Neural cell (in vitro differentiated cells): ENCODE measurements at regions not wholly inside any gene's neighbourhood (a gene's known extent, or its start where the extent isn't known, plus 50 kb on each side); places are given as distances from the start of the nearest gene placed in this dataset.

ENCODE experiments used
- H2AFZ ChIP-seq: fragments of 200-600, 300-800 bp; sonication (generic), shearing (Covaris generic); 2 replicates; pipeline ENCODE4 v1.6.0; 2014; ENCODE audit warnings: low read depth, mild to moderate bottlenecking, antibody characterized with exemption, low read length, moderate library complexity
- H3F3A ChIP-seq: fragments of 200-600 bp; shearing (Covaris generic); 2 replicates; pipeline ENCODE4 v1.6.1; 2016; ENCODE audit warnings: mild to moderate bottlenecking, moderate library complexity, mixed read lengths, antibody characterized with exemption, low read length; ENCODE audit not compliant: insufficient read depth, poor library complexity, severe bottlenecking
- H3K27ac ChIP-seq: fragments of 200-600, 300-800 bp; sonication (generic), shearing (Covaris generic); 2 replicates; pipeline ENCODE4 v1.5.1; 2014; ENCODE audit warnings: mild to moderate bottlenecking, low read length, moderate library complexity
- H3K27me3 ChIP-seq: fragments of 300-800, 200-600 bp; sonication (generic), shearing (Covaris generic); 2 replicates; pipeline ENCODE4 v1.6.0; 2014; ENCODE audit warnings: mild to moderate bottlenecking, low read depth, low read length, moderate library complexity; ENCODE audit not compliant: insufficient read depth
- H3K36me3 ChIP-seq: fragments of 300-800, 200-600 bp; sonication (generic), shearing (Covaris generic); 2 replicates; pipeline ENCODE4 v1.5.1; 2014; ENCODE audit warnings: mild to moderate bottlenecking, antibody characterized with exemption, low read length, moderate library complexity; ENCODE audit not compliant: insufficient read depth
- H3K4me2 ChIP-seq: fragments of 300-800, 200-600 bp; sonication (generic), shearing (Covaris generic); 2 replicates; pipeline ENCODE4 v1.6.0; 2014; ENCODE audit warnings: mild to moderate bottlenecking, low read length
- H3K4me3 ChIP-seq: fragments of 300-800, 200-600 bp; sonication (generic), shearing (Covaris generic); 2 replicates; pipeline ENCODE4 v1.5.1; 2014; ENCODE audit warnings: mild to moderate bottlenecking, low read length, moderate library complexity
- H3K79me2 ChIP-seq: fragments of 200-600 bp; shearing (Covaris generic); replicated peaks from 2 replicates; pipeline ENCODE4 v1.6.0; 2014; ENCODE audit warnings: mild to moderate bottlenecking, low read length, moderate library complexity; ENCODE audit not compliant: insufficient read depth
- H3K9ac ChIP-seq: fragments of 300-800, 200-600 bp; sonication (generic), shearing (Covaris generic); 2 replicates; pipeline ENCODE4 v1.6.1; 2016; ENCODE audit warnings: mild to moderate bottlenecking, low read length, mixed read lengths
- H3K9me2 ChIP-seq: fragments of 200-600 bp; shearing (Covaris generic); 2 replicates; pipeline ENCODE4 v1.6.1; 2016; ENCODE audit warnings: mild to moderate bottlenecking, low read length, mixed read lengths; ENCODE audit not compliant: insufficient read depth
- H3K9me3 ChIP-seq: fragments of 200-600, 300-800 bp; sonication (generic), shearing (Covaris generic); 2 replicates; pipeline ENCODE4 v1.6.1; 2016; ENCODE audit warnings: mild to moderate bottlenecking, mixed run types, low read length, moderate library complexity, mixed read lengths
- H4K20me1 ChIP-seq: fragments of 200-600 bp; shearing (Covaris generic); 2 replicates; pipeline ENCODE4 v1.6.1; 2016; ENCODE audit warnings: mild to moderate bottlenecking, mixed run types; ENCODE audit not compliant: insufficient read depth
- CTCF ChIP-seq: fragments of 450-650 bp; IDR thresholded peaks from 2 replicates; pipeline ENCODE4 v1.5.1; 2014; ENCODE audit warnings: antibody characterized with exemption, mild to moderate bottlenecking, moderate library complexity; ENCODE audit not compliant: poor library complexity, severe bottlenecking
- EP300 ChIP-seq: fragments of 450-650 bp; conservative IDR thresholded peaks from 2 replicates; pipeline ENCODE4 v1.6.1; 2014; ENCODE audit warnings: antibody characterized with exemption, mild to moderate bottlenecking, moderate library complexity; ENCODE audit not compliant: poor library complexity, severe bottlenecking
- EZH2 ChIP-seq: fragments of 200-600, 300-800 bp; shearing (Covaris generic), sonication (generic); IDR thresholded peaks from 2 replicates; pipeline ENCODE4 v1.6.1; 2014; ENCODE audit warnings: antibody characterized with exemption, low read length, borderline replicate concordance, mild to moderate bottlenecking; ENCODE audit not compliant: insufficient read depth, poor library complexity, severe bottlenecking
- MXI1 ChIP-seq: fragments of 450-650 bp; conservative IDR thresholded peaks from 2 replicates; pipeline ENCODE4 v1.6.1; 2014; ENCODE audit warnings: antibody characterized with exemption, mild to moderate bottlenecking; ENCODE audit not compliant: poor library complexity, severe bottlenecking
- POLR2AphosphoS5 ChIP-seq: IDR thresholded peaks from 2 replicates; pipeline ENCODE4 v1.6.1; 2012
- RAD21 ChIP-seq: fragments of 450-650 bp; conservative IDR thresholded peaks from 2 replicates; pipeline ENCODE4 v1.6.1; 2014; ENCODE audit warnings: antibody characterized with exemption, mild to moderate bottlenecking, moderate library complexity
- SMC3 ChIP-seq: fragments of 450-650 bp; conservative IDR thresholded peaks from 2 replicates; pipeline ENCODE4 v1.6.1; 2014; ENCODE audit warnings: antibody characterized with exemption, mild to moderate bottlenecking, moderate library complexity; ENCODE audit not compliant: poor library complexity
- TAF1 ChIP-seq: IDR thresholded peaks from 2 replicates; pipeline ENCODE4 v1.6.1; 2012; ENCODE audit warnings: low read depth
- TF ChIP-seq, protein P1 (sequence below): IDR thresholded peaks from 2 replicates; pipeline ENCODE4 v1.6.1; 2012; ENCODE audit warnings: borderline replicate concordance

- TF ChIP-seq EZH2 (no peak), CTCF (no peak), MXI1 (no peak), EP300 (no peak), TAF1 (no peak), POLR2AphosphoS5 (no peak)
- TF ChIP-seq, protein P1, sequence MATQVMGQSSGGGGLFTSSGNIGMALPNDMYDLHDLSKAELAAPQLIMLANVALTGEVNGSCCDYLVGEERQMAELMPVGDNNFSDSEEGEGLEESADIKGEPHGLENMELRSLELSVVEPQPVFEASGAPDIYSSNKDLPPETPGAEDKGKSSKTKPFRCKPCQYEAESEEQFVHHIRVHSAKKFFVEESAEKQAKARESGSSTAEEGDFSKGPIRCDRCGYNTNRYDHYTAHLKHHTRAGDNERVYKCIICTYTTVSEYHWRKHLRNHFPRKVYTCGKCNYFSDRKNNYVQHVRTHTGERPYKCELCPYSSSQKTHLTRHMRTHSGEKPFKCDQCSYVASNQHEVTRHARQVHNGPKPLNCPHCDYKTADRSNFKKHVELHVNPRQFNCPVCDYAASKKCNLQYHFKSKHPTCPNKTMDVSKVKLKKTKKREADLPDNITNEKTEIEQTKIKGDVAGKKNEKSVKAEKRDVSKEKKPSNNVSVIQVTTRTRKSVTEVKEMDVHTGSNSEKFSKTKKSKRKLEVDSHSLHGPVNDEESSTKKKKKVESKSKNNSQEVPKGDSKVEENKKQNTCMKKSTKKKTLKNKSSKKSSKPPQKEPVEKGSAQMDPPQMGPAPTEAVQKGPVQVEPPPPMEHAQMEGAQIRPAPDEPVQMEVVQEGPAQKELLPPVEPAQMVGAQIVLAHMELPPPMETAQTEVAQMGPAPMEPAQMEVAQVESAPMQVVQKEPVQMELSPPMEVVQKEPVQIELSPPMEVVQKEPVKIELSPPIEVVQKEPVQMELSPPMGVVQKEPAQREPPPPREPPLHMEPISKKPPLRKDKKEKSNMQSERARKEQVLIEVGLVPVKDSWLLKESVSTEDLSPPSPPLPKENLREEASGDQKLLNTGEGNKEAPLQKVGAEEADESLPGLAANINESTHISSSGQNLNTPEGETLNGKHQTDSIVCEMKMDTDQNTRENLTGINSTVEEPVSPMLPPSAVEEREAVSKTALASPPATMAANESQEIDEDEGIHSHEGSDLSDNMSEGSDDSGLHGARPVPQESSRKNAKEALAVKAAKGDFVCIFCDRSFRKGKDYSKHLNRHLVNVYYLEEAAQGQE = no peak
- H3K9ac ChIP-seq = no peak overlapping the region
- no peak overlapping the region for H3K27ac ChIP-seq
- no peaks in the 10 kb centered on the region for H3K79me2 ChIP-seq
- H3K4me2 ChIP-seq = no peak overlapping the region
- H4K20me1 ChIP-seq = no peaks in the 10 kb centered on the region
- H3K27me3 ChIP-seq = no peaks in the 10 kb centered on the region
- no peaks in the 10 kb centered on the region for H3K9me3 ChIP-seq
- H3F3A ChIP-seq = no peaks in the 10 kb centered on the region
- H3K4me3 ChIP-seq = no peak overlapping the region
- no peaks in the 10 kb centered on the region for H3K9me2 ChIP-seq
- no peaks in the 10 kb centered on the region for H3K36me3 ChIP-seq
- no peak overlapping the region for H2AFZ ChIP-seq
Observed at GRCh38 chr10:9038146-9038714, 983.7 kb downstream of the GATA3 start.

- no peaks in the 10 kb centered on the region for H4K20me1 ChIP-seq
- no peak overlapping the region for H3K9ac ChIP-seq
- TF ChIP-seq EP300 (no peak), POLR2AphosphoS5 (no peak), SMC3 (no peak)
- H3K9me3 ChIP-seq = no peaks in the 10 kb centered on the region
- no peak overlapping the region for H3K27ac ChIP-seq
- no peaks in the 10 kb centered on the region for H3K36me3 ChIP-seq
- H3K27me3 ChIP-seq = no peaks in the 10 kb centered on the region
- H3F3A ChIP-seq = no peaks in the 10 kb centered on the region
- H2AFZ ChIP-seq = no peak overlapping the region
- no peak overlapping the region for H3K4me2 ChIP-seq
- no peaks in the 10 kb centered on the region for H3K79me2 ChIP-seq
- H3K9me2 ChIP-seq = no peaks in the 10 kb centered on the region
- H3K4me3 ChIP-seq = no peak overlapping the region
Observed at GRCh38 chr10:9043466-9043865, 989.0 kb downstream of the GATA3 start.

- Histone ChIP-seq H2AFZ (no peak overlapping the region), H3K9me3 (no peaks in the 10 kb centered on the region), H4K20me1 (no peaks in the 10 kb centered on the region), H3K4me3 (no peak overlapping the region), H3K36me3 (no peaks in the 10 kb centered on the region), H3K9ac (no peak overlapping the region), H3K9me2 (no peaks in the 10 kb centered on the region), H3K4me2 (no peak overlapping the region), H3K79me2 (no peaks in the 10 kb centered on the region), H3K27me3 (no peaks in the 10 kb centered on the region), H3F3A (no peaks in the 10 kb centered on the region), H3K27ac (no peak overlapping the region)
- TF ChIP-seq, protein P1 = no peak
- TF ChIP-seq CTCF (no peak), POLR2AphosphoS5 (no peak), SMC3 (no peak), MXI1 (no peak), EP300 (no peak), RAD21 (no peak), EZH2 (no peak), TAF1 (no peak)
Observed at GRCh38 chr10:9045311-9045710, 990.8 kb downstream of the GATA3 start.
